Neuronal stem cell (in vitro differentiated cells): ENCODE measurements at regions not wholly inside any gene's neighbourhood (a gene's known extent, or its start where the extent isn't known, plus 50 kb on each side); places are given as distances from the start of the nearest gene placed in this dataset.

ENCODE experiments used
- DNase-seq: peaks from one replicate; pipeline ENCODE4 v3.0.0-alpha.2; 2013; ENCODE audit warnings: low spot score
- H2AFZ ChIP-seq: one replicate; pipeline ENCODE4 v1.6.1; 2013; ENCODE audit warnings: mild to moderate bottlenecking, low read length, inconsistent platforms
- H2AK5ac ChIP-seq: 2 replicates; pipeline ENCODE4 v1.6.1; 2013; ENCODE audit warnings: low read depth, mild to moderate bottlenecking, inconsistent platforms, low read length, moderate library complexity, mixed read lengths
- H2BK120ac ChIP-seq: 2 replicates; pipeline ENCODE4 v1.6.1; 2013; ENCODE audit warnings: low read depth, mild to moderate bottlenecking, inconsistent platforms, low read length, moderate library complexity, mixed read lengths
- H2BK12ac ChIP-seq: one replicate; pipeline ENCODE4 v1.6.1; 2013; ENCODE audit warnings: low read length, inconsistent platforms
- H2BK15ac ChIP-seq: 2 replicates; pipeline ENCODE4 v1.6.1; 2013; ENCODE audit warnings: mild to moderate bottlenecking, low read length, inconsistent platforms, mixed read lengths
- H2BK5ac ChIP-seq: one replicate; pipeline ENCODE4 v1.6.1; 2013; ENCODE audit warnings: inconsistent platforms, mild to moderate bottlenecking, low read length, moderate library complexity
- H3K14ac ChIP-seq: one replicate; pipeline ENCODE4 v1.6.1; 2013; ENCODE audit warnings: low read length, inconsistent platforms
- H3K18ac ChIP-seq: 2 replicates; pipeline ENCODE4 v1.6.1; 2013; ENCODE audit warnings: low read length, inconsistent platforms
- H3K23ac ChIP-seq: 2 replicates; pipeline ENCODE4 v1.6.1; 2013; ENCODE audit warnings: low read depth, mild to moderate bottlenecking, mixed read lengths, low read length, inconsistent platforms; ENCODE audit not compliant: poor library complexity
- H3K27ac ChIP-seq: replicated peaks from 3 replicates; pipeline ENCODE4 v1.5.1; 2013; ENCODE audit warnings: low read length, inconsistent platforms
- H3K27me3 ChIP-seq, 3 experiments: 2 replicates each; pipeline ENCODE4 v1.6.1; 2013; ENCODE audit warnings: low read length in 3 of 3, mild to moderate bottlenecking in 2 of 3, inconsistent platforms in 1 of 3, low read depth in 1 of 3, mixed read lengths in 1 of 3, moderate library complexity in 1 of 3; ENCODE audit not compliant: control insufficient read depth in 3 of 3, insufficient read depth in 3 of 3
- H3K36me3 ChIP-seq, 2 donors: replicated peaks in 1 of 2; 2 replicates each; pipeline ENCODE4 v1.6.1; 2013; ENCODE audit warnings: low read length in 2 of 2; ENCODE audit not compliant: control insufficient read depth in 2 of 2, insufficient read depth in 2 of 2
- H3K4ac ChIP-seq: 2 replicates; pipeline ENCODE4 v1.6.1; 2013; ENCODE audit warnings: inconsistent platforms, mild to moderate bottlenecking, low read length, moderate library complexity
- H3K4me1 ChIP-seq, 2 donors: 1 replicate in 1 of 2; 2 replicates in 1 of 2; pipeline ENCODE4 v1.6.1; 2013; ENCODE audit warnings: low read length in 2 of 2, low read depth in 1 of 2; ENCODE audit not compliant: control insufficient read depth in 2 of 2, insufficient read depth in 1 of 2
- H3K4me2 ChIP-seq: one replicate; pipeline ENCODE4 v1.6.1; 2013; ENCODE audit warnings: mild to moderate bottlenecking, low read length, inconsistent platforms; ENCODE audit not compliant: insufficient read depth, poor library complexity, severe bottlenecking
- H3K4me3 ChIP-seq, 2 donors: 2 replicates each; pipeline ENCODE4 v1.5.1; 2013; ENCODE audit warnings: low read length in 2 of 2, mild to moderate bottlenecking in 2 of 2, inconsistent platforms in 1 of 2, moderate library complexity in 1 of 2
- H3K79me1 ChIP-seq: one replicate; pipeline ENCODE4 v1.6.1; 2013; ENCODE audit warnings: low read depth, mild to moderate bottlenecking, inconsistent platforms, low read length, moderate library complexity
- H3K9ac ChIP-seq: one replicate; pipeline ENCODE4 v1.6.1; 2013; ENCODE audit warnings: mild to moderate bottlenecking, low read depth, low read length, inconsistent platforms; ENCODE audit not compliant: poor library complexity
- H3K9me3 ChIP-seq, 2 donors: replicated peaks in 1 of 2; 2 replicates each; pipeline versions ENCODE3 to v1.6.1; 2013; ENCODE audit warnings: low read length in 2 of 2, mild to moderate bottlenecking in 2 of 2, inconsistent platforms in 1 of 2, low read depth in 1 of 2, mixed read lengths in 1 of 2, moderate library complexity in 1 of 2; ENCODE audit not compliant: control insufficient read depth in 2 of 2, insufficient read depth in 1 of 2
- H4K8ac ChIP-seq: one replicate; pipeline ENCODE4 v1.6.1; 2013; ENCODE audit warnings: low read depth, mild to moderate bottlenecking, inconsistent platforms, low read length, moderate library complexity
- H4K91ac ChIP-seq: one replicate; pipeline ENCODE4 v1.6.1; 2013; ENCODE audit warnings: low read length, low read depth, mild to moderate bottlenecking, inconsistent platforms; ENCODE audit not compliant: poor library complexity
- WGBS, 2 donors: extraction: QIAGEN DNeasy Blood & Tissue Kit; methylation state at CpG; one replicate each; pipeline ENCODE4 v1.1.7; 2013; ENCODE audit warnings: missing lambda C conversion rate in 2 of 2, mixed read lengths in 1 of 2; ENCODE audit not compliant: insufficient read length in 2 of 2, insufficient replicate concordance in 1 of 2; ENCODE audit errors: extremely low coverage in 2 of 2; 5-methylcytosine and 5-hydroxymethylcytosine counted together

GRCh38 chrX:26922278-26922677 lies 540.9 kb downstream of the PPP4R3C start:
- Histone ChIP-seq H3K27ac (no peak overlapping the region), H4K91ac (no peak overlapping the region), H3K9ac (no peak overlapping the region), H3K36me3 (no peaks in the 10 kb centered on the region), H3K4ac (no peak overlapping the region), H2BK12ac (no peak overlapping the region), H2AFZ (no peak overlapping the region), H3K4me2 (no peak overlapping the region), H3K23ac (no peak overlapping the region), H3K18ac (no peak overlapping the region), H2AK5ac (no peak overlapping the region), H3K14ac (no peak overlapping the region), H3K4me3 (no peak overlapping the region), H2BK5ac (no peak overlapping the region), H2BK15ac (no peak overlapping the region), H2BK120ac (no peak overlapping the region), H3K79me1 (no peaks in the 10 kb centered on the region), H3K27me3 (no peaks in the 10 kb centered on the region), H4K8ac (no peak overlapping the region), H3K9me3 (no peaks in the 10 kb centered on the region), H3K4me1 (no peaks in the 10 kb centered on the region)
- DNase-seq: no peak
- no CpG with 5 or more reads among the region's 3 CpGs for WGBS, 2 donors

- Histone ChIP-seq H4K91ac (no peak overlapping the region), H3K23ac (no peak overlapping the region), H3K79me1 (no peaks in the 10 kb centered on the region), H2AK5ac (no peak overlapping the region), H3K14ac (no peak overlapping the region), H3K4me3 (no peak overlapping the region), H3K36me3 (no peaks in the 10 kb centered on the region), H2AFZ (no peak overlapping the region), H2BK15ac (no peak overlapping the region), H3K27ac (no peak overlapping the region), H2BK120ac (no peak overlapping the region), H3K4me1 (no peaks in the 10 kb centered on the region), H3K27me3 (no peaks in the 10 kb centered on the region), H3K18ac (no peak overlapping the region), H3K9ac (no peak overlapping the region), H3K4ac (no peak overlapping the region), H2BK5ac (no peak overlapping the region), H3K4me2 (no peak overlapping the region), H4K8ac (no peak overlapping the region), H2BK12ac (no peak overlapping the region), H3K9me3 (no peaks in the 10 kb centered on the region)
- WGBS, 2 donors: no CpG with 5 or more reads among the region's 4 CpGs
- peak; percentile 15 for DNase-seq
Observed at GRCh38 chrX:26918631-26919030, 544.5 kb downstream of the PPP4R3C start.

GRCh38 chrX:26916991-26917390 lies 546.1 kb downstream of the PPP4R3C start:
- H2AK5ac ChIP-seq: no peak overlapping the region
- no peak overlapping the region for H4K8ac ChIP-seq
- H3K4ac ChIP-seq: no peak overlapping the region
- H3K14ac ChIP-seq: no peak overlapping the region
- H3K36me3 ChIP-seq: no peaks in the 10 kb centered on the region
- no peaks in the 10 kb centered on the region for H3K9me3 ChIP-seq
- DNase-seq: no peak
- H3K27me3 ChIP-seq: no peaks in the 10 kb centered on the region
- no peak overlapping the region for H2BK12ac ChIP-seq
- WGBS, 2 donors: no CpG with 5 or more reads among the region's 5 CpGs
- no peaks in the 10 kb centered on the region for H3K79me1 ChIP-seq
- no peak overlapping the region for H2BK120ac ChIP-seq
- no peak overlapping the region for H3K4me2 ChIP-seq
- H2BK5ac ChIP-seq: no peak overlapping the region
- H3K4me3 ChIP-seq: no peak overlapping the region
- H3K9ac ChIP-seq: no peak overlapping the region
- no peak overlapping the region for H4K91ac ChIP-seq
- H2AFZ ChIP-seq: no peak overlapping the region
- H3K4me1 ChIP-seq: no peaks in the 10 kb centered on the region
- no peak overlapping the region for H3K27ac ChIP-seq
- H2BK15ac ChIP-seq: no peak overlapping the region
- H3K23ac ChIP-seq: no peak overlapping the region
- H3K18ac ChIP-seq: no peak overlapping the region

GRCh38 chrX:26915064-26915463 lies 548.1 kb downstream of the PPP4R3C start:
- Histone ChIP-seq H3K4me1 (no peaks in the 10 kb centered on the region), H3K23ac (no peak overlapping the region), H3K4ac (no peak overlapping the region), H3K9ac (no peak overlapping the region), H2BK12ac (no peak overlapping the region), H2AFZ (no peak overlapping the region), H3K4me2 (no peak overlapping the region), H3K18ac (no peak overlapping the region), H4K91ac (no peak overlapping the region), H3K4me3 (no peak overlapping the region), H3K9me3 (no peaks in the 10 kb centered on the region), H2BK120ac (no peak overlapping the region), H4K8ac (no peak overlapping the region), H3K14ac (no peak overlapping the region), H3K79me1 (no peaks in the 10 kb centered on the region), H2BK5ac (no peak overlapping the region), H3K27ac (no peak overlapping the region), H3K36me3 (no peaks in the 10 kb centered on the region), H3K27me3 (no peaks in the 10 kb centered on the region), H2BK15ac (no peak overlapping the region), H2AK5ac (no peak overlapping the region)
- no CpG with 5 or more reads among the region's 2 CpGs for WGBS, 2 donors
- DNase-seq: no peak
